OCI-M2 (cell line): ENCODE measurements at regions not wholly inside any gene's neighbourhood (a gene's known extent, or its start where the extent isn't known, plus 50 kb on each side); places are given as distances from the start of the nearest gene placed in this dataset.

ENCODE experiments used
- DNase-seq: peaks from one replicate; lab custom pipeline; 2025; ENCODE audit not compliant: unreplicated experiment; lab: John Stamatoyannopoulos, UW

- no peak for DNase-seq
These were observed 204.2 kb upstream of the PDE5A start for GRCh38 chr4:119832776-119833175.

GRCh38 chr4:119829326-119829725 is 200.7 kb upstream of the PDE5A start:
- no peak for DNase-seq

GRCh38 chr4:119825696-119826095 is 197.1 kb upstream of the PDE5A start:
- DNase-seq: no peak

GRCh38 chr4:119823891-119824290 is 195.3 kb upstream of the PDE5A start:
- no peak for DNase-seq

- DNase-seq: no peak
These were observed 194.4 kb upstream of the PDE5A start for GRCh38 chr4:119823045-119823444.

GRCh38 chr4:119816473-119816872 is 187.9 kb upstream of the PDE5A start:
- no peak for DNase-seq

GRCh38 chr4:119810001-119810400 is 181.4 kb upstream of the PDE5A start:
- no peak for DNase-seq

GRCh38 chr4:119804404-119804803 is 175.8 kb upstream of the PDE5A start:
- no peak for DNase-seq

- DNase-seq: no peak
These were observed 168.8 kb upstream of the PDE5A start for GRCh38 chr4:119797238-119797894.

GRCh38 chr4:119795986-119796578 is 167.5 kb upstream of the PDE5A start:
- no peak for DNase-seq

GRCh38 chr4:119794681-119795080 is 166.1 kb upstream of the PDE5A start:
- no peak for DNase-seq

- no peak for DNase-seq
These were observed 165.5 kb upstream of the PDE5A start for GRCh38 chr4:119794113-119794512.

GRCh38 chr4:119788349-119789266 is 160.0 kb upstream of the PDE5A start:
- no peak for DNase-seq

GRCh38 chr4:119785963-119786362 is 157.4 kb upstream of the PDE5A start:
- no peak for DNase-seq

GRCh38 chr4:119783189-119783983 is 154.8 kb upstream of the PDE5A start:
- no peak for DNase-seq

- DNase-seq: no peak
These were observed 152.4 kb upstream of the PDE5A start for GRCh38 chr4:119781044-119781443.

GRCh38 chr4:119774840-119775239 is 146.2 kb upstream of the PDE5A start:
- no peak for DNase-seq

GRCh38 chr4:119765951-119766350 is 137.3 kb upstream of the PDE5A start:
- no peak for DNase-seq

- DNase-seq: no peak
These were observed 136.9 kb upstream of the PDE5A start for GRCh38 chr4:119765469-119765868.

- DNase-seq: no peak
These were observed 134.8 kb upstream of the PDE5A start for GRCh38 chr4:119763386-119763785.

- DNase-seq: no peak
These were observed 127.0 kb upstream of the PDE5A start for GRCh38 chr4:119755599-119755998.
